Naive thymus-derived CD4-positive, alpha-beta T cell (primary cell): ENCODE measurements at regions not wholly inside any gene's neighbourhood (a gene's known extent, or its start where the extent isn't known, plus 50 kb on each side); places are given as distances from the start of the nearest gene placed in this dataset.
"Not testable (repeated sequence)": the region's sequence is repeated elsewhere in the genome, so short reads cannot be mapped to it uniquely, and the experiment has no call there.

ENCODE experiments used
- ATAC-seq: fragments of 150-1000 bp; cut with Tn5 transposase; 2 replicates; pipeline ENCODE4 v1.10.0; 2021; ENCODE audit warnings: mild to moderate bottlenecking, moderate library complexity
- CTCF ChIA-PET: fragments of 350-600 bp; sonication (Branson Sonifier 250); formaldehyde crosslinking; loops from one replicate; lab custom pipeline; 2021; ENCODE audit warnings: antibody characterized with exemption; lab: Charles Lee
- POLR2A ChIA-PET: fragments of 350-600 bp; sonication (Branson Sonifier 250); formaldehyde crosslinking; loops from one replicate; lab custom pipeline; 2021; ENCODE audit warnings: antibody characterized with exemption, inconsistent platforms; lab: Charles Lee
- DNase-seq, 9 donors: peaks; one replicate each; pipeline versions ENCODE4 v3.0.0 to v3.0.0-alpha.2; 2020 to 2022; ENCODE audit warnings: mixed read lengths in 1 of 9
- H3K27ac ChIP-seq: one replicate; pipeline ENCODE4 v1.7.0; 2013; ENCODE audit warnings: mild to moderate bottlenecking, low read depth, low read length, moderate library complexity
- H3K27me3 ChIP-seq, 2 donors: one replicate each; pipeline ENCODE4 v1.7.0; 2013; ENCODE audit warnings: low read length in 2 of 2, mild to moderate bottlenecking in 2 of 2, moderate library complexity in 2 of 2; ENCODE audit not compliant: control insufficient read depth in 2 of 2, insufficient read depth in 2 of 2
- H3K36me3 ChIP-seq, 3 experiments: 1 replicate in 2 of 3; 2 replicates in 1 of 3; pipeline ENCODE4 v1.7.0; 2013; ENCODE audit warnings: low read length in 3 of 3, mild to moderate bottlenecking in 3 of 3, moderate library complexity in 1 of 3; ENCODE audit not compliant: insufficient read depth in 3 of 3, control insufficient read depth in 2 of 3
- H3K4me1 ChIP-seq, 2 donors: one replicate each; pipeline ENCODE4 v1.7.0; 2013; ENCODE audit warnings: low read length in 2 of 2, mild to moderate bottlenecking in 2 of 2, moderate library complexity in 1 of 2; ENCODE audit not compliant: control insufficient read depth in 2 of 2, insufficient read depth in 2 of 2
- H3K4me3 ChIP-seq: 2 replicates; pipeline ENCODE4 v1.7.0; 2013; ENCODE audit warnings: mild to moderate bottlenecking, low read length
- H3K9me3 ChIP-seq, 3 experiments: 1 replicate in 2 of 3; 2 replicates in 1 of 3; pipeline ENCODE4 v1.7.0; 2013; ENCODE audit warnings: low read length in 3 of 3; ENCODE audit not compliant: control insufficient read depth in 2 of 3
- H3K27ac Mint-ChIP-seq, 9 donors: one replicate each; pipeline ENCODE4 v1.8.0; 2020 to 2022; ENCODE audit warnings: mixed read lengths in 9 of 9, mild to moderate bottlenecking in 8 of 9, moderate library complexity in 5 of 9, inconsistent platforms in 2 of 9
- H3K27me3 Mint-ChIP-seq, 5 donors: one replicate each; pipeline ENCODE4 v1.8.0; 2021 to 2022; ENCODE audit warnings: mixed read lengths in 5 of 5, mild to moderate bottlenecking in 1 of 5
- H3K36me3 Mint-ChIP-seq, 5 donors: one replicate each; pipeline ENCODE4 v1.8.0; 2020 to 2022; ENCODE audit warnings: mixed read lengths in 5 of 5, mild to moderate bottlenecking in 3 of 5, inconsistent platforms in 1 of 5
- H3K4me1 Mint-ChIP-seq, 7 donors: one replicate each; pipeline ENCODE4 v1.8.0; 2020 to 2022; ENCODE audit warnings: mixed read lengths in 7 of 7, mild to moderate bottlenecking in 3 of 7, inconsistent platforms in 1 of 7
- H3K4me3 Mint-ChIP-seq, 10 donors: one replicate each; pipeline ENCODE4 v1.8.0; 2020 to 2022; ENCODE audit warnings: mild to moderate bottlenecking in 10 of 10, mixed read lengths in 10 of 10, moderate library complexity in 6 of 10, inconsistent platforms in 2 of 10
- H3K9me3 Mint-ChIP-seq, 11 donors: one replicate each; pipeline ENCODE4 v1.8.0; 2020 to 2022; ENCODE audit warnings: mixed read lengths in 11 of 11, mild to moderate bottlenecking in 4 of 11, inconsistent platforms in 1 of 11, moderate library complexity in 1 of 11
- intact Hi-C, 2 donors: fragments of 100-400 bp; cut with micrococcal nuclease; formaldehyde crosslinking; loops; one replicate each; pipeline ENCODE4 v1.15.1; 2023

GRCh38 chr2:55772109-55772980, 78.7 kb upstream of the PNPT1 start:
- CTCF ChIA-PET, result no interaction called here
- DNase-seq (no peak), ATAC-seq (no peak)
- intact Hi-C loops, result no loop called here
- H3K27ac Mint-ChIP-seq, result no peak overlapping the region
- no peaks in the 10 kb centered on the region for H3K4me1 ChIP-seq
- peaks cover 0 to 2% (median 0%) of the 10 kb centered on the region in 7 donors for H3K4me1 Mint-ChIP-seq
- H3K4me3 Mint-ChIP-seq, result no peak overlapping the region
- H3K36me3 Mint-ChIP-seq, result no peaks in the 10 kb centered on the region
- POLR2A ChIA-PET, result no interaction called here
- peaks cover 0 to 13% (median 3%) of the 10 kb centered on the region in 11 donors for H3K9me3 Mint-ChIP-seq
- no peaks in the 10 kb centered on the region for H3K9me3 ChIP-seq
- H3K27me3 ChIP-seq, result no peaks in the 10 kb centered on the region
- H3K27ac ChIP-seq, result no peak overlapping the region
- H3K36me3 ChIP-seq, result no peaks in the 10 kb centered on the region
- H3K27me3 Mint-ChIP-seq, result peaks cover 2 to 26% (median 19%) of the 10 kb centered on the region in 5 donors
- no peak overlapping the region for H3K4me3 ChIP-seq

GRCh38 chr2:55771612-55772011, 78.0 kb upstream of the PNPT1 start:
- H3K36me3 Mint-ChIP-seq, result no peaks in the 10 kb centered on the region
- H3K4me1 ChIP-seq, result no peaks in the 10 kb centered on the region
- no peak for ATAC-seq
- H3K4me1 Mint-ChIP-seq, result peaks cover 0 to 2% (median 0%) of the 10 kb centered on the region in 7 donors
- no peak overlapping the region for H3K27ac ChIP-seq
- no peak overlapping the region for H3K27ac Mint-ChIP-seq
- CTCF ChIA-PET, result no interaction called here
- no peak overlapping the region for H3K4me3 ChIP-seq
- no peak overlapping the region for H3K4me3 Mint-ChIP-seq
- H3K9me3 Mint-ChIP-seq, result peaks cover 0 to 13% (median 3%) of the 10 kb centered on the region in 11 donors
- no peak for DNase-seq
- no peaks in the 10 kb centered on the region for H3K36me3 ChIP-seq
- no peaks in the 10 kb centered on the region for H3K27me3 ChIP-seq
- H3K9me3 ChIP-seq, result no peaks in the 10 kb centered on the region
- POLR2A ChIA-PET, result no interaction called here
- peaks cover 5 to 26% (median 19%) of the 10 kb centered on the region in 5 donors for H3K27me3 Mint-ChIP-seq
- intact Hi-C loops, result no loop called here

GRCh38 chr2:55768991-55769390, 75.3 kb upstream of the PNPT1 start:
- CTCF ChIA-PET, result no interaction called here
- Mint-ChIP-seq H3K9me3 (peaks cover 0 to 6% (median 0%) of the 10 kb centered on the region in 11 donors), H3K27me3 (peaks cover 5 to 33% (median 24%) of the 10 kb centered on the region in 5 donors), H3K4me1 (peaks cover 0 to 2% (median 0%) of the 10 kb centered on the region in 7 donors), H3K4me3 (no peak overlapping the region), H3K36me3 (no peaks in the 10 kb centered on the region), H3K27ac (no peak overlapping the region)
- no peaks in the 10 kb centered on the region for H3K4me1 ChIP-seq
- H3K36me3 ChIP-seq, result no peaks in the 10 kb centered on the region
- DNase-seq, result no peak
- no peak for ATAC-seq
- POLR2A ChIA-PET, result no interaction called here
- no peak overlapping the region for H3K27ac ChIP-seq
- H3K9me3 ChIP-seq, result no peaks in the 10 kb centered on the region
- H3K27me3 ChIP-seq, result no peaks in the 10 kb centered on the region
- intact Hi-C loops, result no loop called here
- no peak overlapping the region for H3K4me3 ChIP-seq

DNA sequence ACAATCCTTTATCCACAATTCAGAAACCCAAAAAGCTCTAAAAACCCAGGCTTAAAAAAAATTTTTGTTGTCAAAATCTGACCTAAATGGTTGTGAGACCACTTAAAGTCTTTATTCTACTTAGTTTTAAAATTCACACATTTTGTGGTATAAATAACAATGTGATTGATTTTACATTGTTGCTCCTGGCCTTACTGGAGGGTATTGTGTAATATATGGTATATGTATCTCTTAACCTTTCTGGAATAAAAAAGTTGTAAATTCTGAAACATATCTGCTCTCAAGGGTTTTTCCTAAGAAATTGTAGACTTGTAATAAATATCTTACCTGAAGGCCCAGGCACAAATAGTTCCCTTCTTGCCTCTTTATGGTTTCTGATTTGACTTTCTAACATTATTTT, 73.3 kb upstream of the PNPT1 start:
- peaks cover 5 to 40% (median 34%) of the 10 kb centered on the region in 5 donors for H3K27me3 Mint-ChIP-seq
- POLR2A ChIA-PET, result no interaction called here
- no peaks in the 10 kb centered on the region for H3K36me3 Mint-ChIP-seq

GRCh38 chr2:55765708-55766107, 72.1 kb upstream of the PNPT1 start:
- H3K27me3 ChIP-seq, H3K36me3 ChIP-seq, intact Hi-C loops, DNase-seq, H3K27ac ChIP-seq, ATAC-seq, H3K4me3 ChIP-seq, H3K9me3 Mint-ChIP-seq, H3K9me3 ChIP-seq, H3K4me1 ChIP-seq, POLR2A ChIA-PET, H3K4me3 Mint-ChIP-seq, CTCF ChIA-PET, H3K4me1 Mint-ChIP-seq, H3K27ac Mint-ChIP-seq, H3K36me3 Mint-ChIP-seq: not testable (repeated sequence)
- peaks cover 10 to 43% (median 36%) of the 10 kb centered on the region in 5 donors for H3K27me3 Mint-ChIP-seq

More for the DNA sequence above, 73.3 kb upstream of the PNPT1 start:
- intact Hi-C loops, result no loop called here
- Histone ChIP-seq H3K4me1 (no peaks in the 10 kb centered on the region), H3K9me3 (no peaks in the 10 kb centered on the region), H3K36me3 (no peaks in the 10 kb centered on the region), H3K27ac (no peak overlapping the region), H3K4me3 (no peak overlapping the region), H3K27me3 (no peaks in the 10 kb centered on the region)
- CTCF ChIA-PET, result no interaction called here
- Mint-ChIP-seq H3K4me3 (no peak overlapping the region), H3K27ac (no peak overlapping the region), H3K9me3 (peaks cover 0 to 3% (median 0%) of the 10 kb centered on the region in 11 donors), H3K4me1 (peaks cover 0 to 2% (median 0%) of the 10 kb centered on the region in 7 donors)
- DNase-seq (no peak), ATAC-seq (no peak)

DNA sequence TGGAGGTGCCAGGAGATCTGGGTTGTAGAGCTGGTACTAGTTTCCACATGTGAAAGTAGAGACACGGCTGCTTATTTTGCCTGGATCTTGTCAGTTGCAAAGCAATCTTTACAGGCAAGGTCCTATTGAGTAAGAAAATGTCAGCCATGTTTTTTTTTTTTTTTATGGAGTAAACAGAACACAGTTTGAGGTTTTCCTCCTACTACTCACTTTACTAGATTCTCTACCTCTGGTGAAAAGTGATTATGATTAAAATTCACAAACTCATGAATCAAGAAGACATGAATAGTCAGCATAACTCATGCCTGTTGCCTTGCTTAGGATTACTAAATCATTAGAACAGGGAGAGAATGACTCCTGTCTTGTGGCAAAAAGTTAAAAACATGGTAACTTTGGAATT, 70.1 kb upstream of the PNPT1 start:
- no peaks in the 10 kb centered on the region for H3K27me3 ChIP-seq
- no peak overlapping the region for H3K4me3 Mint-ChIP-seq
- H3K27me3 Mint-ChIP-seq, result peaks cover 8 to 43% (median 28%) of the 10 kb centered on the region in 5 donors
- DNase-seq, result no peak
- H3K36me3 Mint-ChIP-seq, result no peaks in the 10 kb centered on the region
- no peaks in the 10 kb centered on the region for H3K9me3 ChIP-seq
- intact Hi-C loops, result no loop called here
- ATAC-seq, result no peak
- H3K9me3 Mint-ChIP-seq, result peaks cover 0 to 3% (median 0%) of the 10 kb centered on the region in 11 donors
- H3K4me1 Mint-ChIP-seq, result no peaks in the 10 kb centered on the region
- H3K36me3 ChIP-seq, result no peaks in the 10 kb centered on the region
- H3K4me1 ChIP-seq, result no peaks in the 10 kb centered on the region
- no peak overlapping the region for H3K4me3 ChIP-seq
- ChIA-PET POLR2A (no interaction called here), CTCF (no interaction called here)
- H3K27ac Mint-ChIP-seq, result no peak overlapping the region
- H3K27ac ChIP-seq, result no peak overlapping the region

DNA sequence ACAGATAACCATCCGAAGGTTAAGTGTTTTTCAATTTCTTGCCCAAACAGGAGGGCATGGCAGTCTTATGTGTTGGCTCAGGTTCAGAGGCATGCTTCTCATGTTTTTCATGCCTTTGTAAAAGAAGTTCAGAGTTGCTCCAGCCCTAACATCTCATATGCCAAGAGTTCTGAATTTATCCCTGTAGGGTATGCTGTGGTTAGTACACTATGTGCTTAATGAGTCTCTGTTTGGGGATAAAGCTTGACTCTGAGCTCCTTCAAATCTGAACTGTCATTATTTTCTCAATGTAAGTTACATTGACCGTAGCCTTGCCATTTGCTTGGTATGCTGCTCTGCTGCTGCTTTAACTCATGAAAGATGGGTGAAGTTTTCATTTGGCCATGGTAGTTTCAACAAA, 67.9 kb upstream of the PNPT1 start:
- peaks cover 5 to 40% (median 32%) of the 10 kb centered on the region in 5 donors for H3K27me3 Mint-ChIP-seq
- Histone ChIP-seq H3K27me3 (no peaks in the 10 kb centered on the region), H3K36me3 (no peaks in the 10 kb centered on the region), H3K4me3 (no peak overlapping the region), H3K4me1 (no peaks in the 10 kb centered on the region), H3K9me3 (no peaks in the 10 kb centered on the region), H3K27ac (no peak overlapping the region)
- ATAC-seq (no peak), DNase-seq (no peak)
- no peak overlapping the region for H3K4me3 Mint-ChIP-seq
- H3K9me3 Mint-ChIP-seq, result peaks cover 0 to 3% (median 0%) of the 10 kb centered on the region in 11 donors
- no peaks in the 10 kb centered on the region for H3K36me3 Mint-ChIP-seq
- ChIA-PET POLR2A (no interaction called here), CTCF (no interaction called here)
- H3K4me1 Mint-ChIP-seq, result no peaks in the 10 kb centered on the region
- intact Hi-C loops, result no loop called here
- H3K27ac Mint-ChIP-seq, result no peak overlapping the region
